Hematopoietic multipotent progenitor cell treated with erythropoietin and hydrocortisone succinate and interleukin-3 and kit ligand, for 8 days (in vitro differentiated cells): ENCODE measurements at regions not wholly inside any gene's neighbourhood (a gene's known extent, or its start where the extent isn't known, plus 50 kb on each side); places are given as distances from the start of the nearest gene placed in this dataset.

Experiments used
- DNase-seq: peaks from one replicate; pipeline ENCODE4 v3.0.0-alpha.2; 2015

GRCh38 chr6:88302769-88303225, 136.7 kb upstream of the CNR1 start:
- DNase-seq = no peak

- peak; percentile 65 for DNase-seq
These were observed 136.0 kb upstream of the CNR1 start for GRCh38 chr6:88301888-88302768.

- no peak for DNase-seq
These were observed 135.1 kb upstream of the CNR1 start for GRCh38 chr6:88301256-88301655.

DNA sequence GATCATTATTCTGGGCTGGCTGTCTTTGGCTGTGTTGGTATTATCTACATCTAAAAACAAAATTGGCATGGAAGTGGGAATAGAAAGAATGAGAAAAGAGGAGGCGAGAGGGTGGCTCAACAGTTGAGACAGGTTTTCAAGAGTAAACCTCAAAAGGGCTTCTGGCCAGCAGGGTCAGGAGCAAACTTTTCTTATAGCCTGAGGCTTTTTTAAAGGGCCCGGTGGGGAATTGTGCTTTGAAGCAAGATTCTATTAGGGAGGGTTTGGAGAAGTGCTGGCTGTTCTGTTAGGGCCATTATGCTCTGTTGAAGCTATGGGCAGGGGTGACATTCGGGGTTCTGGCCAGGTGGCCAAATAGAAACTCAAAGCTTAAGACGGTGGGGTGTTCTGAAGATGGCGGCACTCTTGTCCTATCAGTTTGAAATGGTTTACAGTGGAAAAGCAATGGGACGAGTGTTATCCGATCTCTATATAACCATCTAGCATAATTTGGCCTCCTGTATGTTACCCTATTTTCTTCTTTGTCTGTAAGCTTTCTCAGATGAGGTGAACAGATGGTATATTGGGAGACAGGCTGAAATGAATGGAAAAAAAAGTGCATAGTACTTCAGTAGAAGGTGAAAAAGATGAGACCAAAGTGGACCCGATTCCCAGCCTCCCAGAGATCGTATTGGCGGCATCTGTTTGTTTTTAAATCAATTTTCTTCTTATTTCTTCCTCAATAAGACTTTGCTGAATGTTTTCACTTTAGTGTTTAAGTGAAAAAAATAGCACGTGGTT, 132.1 kb upstream of the CNR1 start:
- no peak for DNase-seq

- no peak for DNase-seq
These were observed 130.5 kb upstream of the CNR1 start for GRCh38 chr6:88296694-88297093.

GRCh38 chr6:88295663-88296062, 129.5 kb upstream of the CNR1 start:
- no peak for DNase-seq

DNA sequence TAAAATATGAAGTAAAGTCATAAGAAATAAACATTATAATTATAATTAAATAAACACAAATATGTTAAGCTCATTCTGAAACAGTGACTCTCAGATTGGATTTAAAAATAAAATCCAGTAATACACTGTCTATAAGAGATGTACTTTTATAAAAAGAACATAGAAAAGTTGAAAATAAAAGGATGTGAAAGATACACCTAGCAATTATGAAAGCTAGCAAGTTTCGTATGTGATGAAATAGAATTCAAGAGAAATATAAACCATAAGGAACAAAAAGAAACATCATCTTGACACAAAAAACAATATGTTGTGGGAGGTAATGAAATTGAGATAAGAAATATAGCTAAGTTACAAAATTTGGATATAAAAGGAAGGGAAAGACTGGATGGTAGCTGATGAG, 128.6 kb upstream of the CNR1 start:
- no peak for DNase-seq

DNA sequence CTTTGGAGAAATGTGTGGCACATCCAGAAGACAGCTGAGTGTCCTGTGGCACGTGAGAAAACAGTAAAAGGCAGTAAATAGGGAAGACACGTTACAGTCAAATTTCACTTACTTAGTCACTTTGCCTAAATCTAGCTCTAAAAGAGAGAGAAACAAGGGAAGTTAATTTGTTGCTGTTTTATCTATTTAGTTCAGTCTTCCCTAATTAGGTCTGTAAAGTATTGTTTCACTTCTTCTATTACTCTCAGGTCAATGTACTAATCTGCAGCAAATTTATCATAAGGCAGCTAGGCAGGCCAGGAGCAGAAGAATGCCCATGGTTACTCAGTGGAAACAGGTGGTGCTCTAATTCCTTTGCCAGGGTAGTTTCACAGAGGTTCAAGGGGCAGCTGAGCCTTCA, 124.3 kb upstream of the CNR1 start:
- DNase-seq = no peak

- DNase-seq = no peak
These were observed 121.5 kb upstream of the CNR1 start for GRCh38 chr6:88287696-88288095.

- no peak for DNase-seq
These were observed 110.2 kb upstream of the CNR1 start for GRCh38 chr6:88276331-88276730.

GRCh38 chr6:88268508-88268907, 102.4 kb upstream of the CNR1 start:
- no peak for DNase-seq

DNA sequence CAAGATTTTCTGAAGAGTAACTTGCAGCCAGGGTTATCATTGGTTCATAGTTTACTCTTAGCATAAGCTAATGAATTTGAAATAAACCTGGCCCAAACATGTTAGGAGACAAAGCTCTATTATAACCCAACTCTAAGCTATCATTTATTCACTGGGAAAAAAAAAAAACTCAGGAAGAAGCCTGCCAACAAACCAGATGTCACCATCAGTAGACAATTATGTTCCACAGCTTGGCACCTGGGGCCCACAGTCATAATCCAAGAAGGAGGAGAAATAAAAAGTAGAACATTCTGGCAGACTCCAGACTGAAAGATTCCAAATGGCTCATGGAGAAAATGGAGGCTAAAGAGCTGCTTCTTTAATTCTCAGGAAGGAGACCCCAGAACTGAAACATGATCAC, 100.0 kb upstream of the CNR1 start:
- no peak for DNase-seq

DNA sequence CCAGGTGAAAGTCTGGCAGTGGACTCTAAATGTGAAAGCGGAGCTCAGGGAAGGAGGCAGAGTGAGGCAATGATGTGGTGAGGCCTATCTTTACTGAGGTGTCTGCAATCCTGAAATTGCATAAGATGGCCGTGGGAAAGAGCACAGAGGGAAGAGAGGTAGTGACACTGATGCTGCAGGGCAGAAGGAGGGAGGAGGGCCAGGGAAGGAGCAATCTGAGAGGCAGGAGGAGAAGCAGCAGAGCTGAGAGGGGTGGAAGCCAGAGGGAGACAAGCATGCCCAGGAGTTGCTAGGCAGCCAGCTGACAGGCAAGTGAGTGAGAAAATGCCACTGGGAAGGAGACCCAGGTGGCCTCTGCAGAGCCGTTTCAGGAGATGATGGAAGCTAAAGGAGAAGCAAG, 97.4 kb upstream of the CNR1 start:
- DNase-seq = no peak

- no peak for DNase-seq
These were observed 96.2 kb upstream of the CNR1 start for GRCh38 chr6:88262332-88262731.

GRCh38 chr6:88251301-88251700, 85.2 kb upstream of the CNR1 start:
- no peak for DNase-seq

DNA sequence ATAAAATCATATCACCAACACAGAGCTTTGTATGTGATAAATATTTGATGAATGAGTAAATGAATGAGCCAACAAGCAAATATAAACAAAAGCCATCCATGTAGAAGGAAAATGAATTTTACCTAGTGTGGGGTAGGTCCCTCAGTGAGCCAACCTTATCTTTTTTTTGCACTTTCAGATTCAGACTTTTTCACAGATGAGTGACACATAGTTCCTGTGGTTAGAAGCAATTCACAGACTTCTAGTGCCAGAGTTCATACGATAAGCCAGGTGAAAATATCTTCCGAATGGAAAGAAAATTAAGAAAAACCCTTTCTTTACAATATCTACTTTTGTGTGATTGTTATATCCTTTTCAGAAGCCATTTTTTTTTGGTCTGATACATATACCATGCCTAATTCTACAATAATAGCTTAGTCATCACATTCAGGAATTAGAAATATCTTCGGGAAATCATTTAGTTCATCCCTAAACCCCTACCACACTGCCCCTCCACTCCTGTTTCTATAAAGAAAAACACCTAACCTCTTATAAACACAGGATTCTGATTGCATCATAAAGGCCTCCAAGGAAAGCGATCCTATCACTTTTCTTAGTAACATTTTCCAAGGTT, 82.7 kb upstream of the CNR1 start:
- DNase-seq = peak; percentile 8

DNA sequence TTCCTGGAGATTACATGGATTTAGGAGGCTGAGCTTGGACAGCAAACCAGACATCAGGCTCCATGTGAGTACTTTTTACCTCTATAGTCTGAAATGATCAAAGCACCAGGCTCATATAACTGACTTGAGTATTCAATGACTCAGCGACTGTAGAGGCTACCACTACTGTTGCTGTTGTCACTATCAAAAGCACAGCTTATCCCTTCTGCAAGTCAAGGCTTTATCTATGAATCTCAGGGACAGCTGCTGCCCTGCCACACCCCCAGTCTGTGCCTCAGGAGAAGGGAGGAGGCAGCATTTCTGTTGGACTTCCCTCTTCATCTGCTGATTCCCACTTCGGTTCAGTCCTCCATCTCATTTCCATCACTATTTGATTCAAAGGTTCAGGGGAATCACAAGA, 80.5 kb upstream of the CNR1 start:
- peak; percentile 67 for DNase-seq

DNA sequence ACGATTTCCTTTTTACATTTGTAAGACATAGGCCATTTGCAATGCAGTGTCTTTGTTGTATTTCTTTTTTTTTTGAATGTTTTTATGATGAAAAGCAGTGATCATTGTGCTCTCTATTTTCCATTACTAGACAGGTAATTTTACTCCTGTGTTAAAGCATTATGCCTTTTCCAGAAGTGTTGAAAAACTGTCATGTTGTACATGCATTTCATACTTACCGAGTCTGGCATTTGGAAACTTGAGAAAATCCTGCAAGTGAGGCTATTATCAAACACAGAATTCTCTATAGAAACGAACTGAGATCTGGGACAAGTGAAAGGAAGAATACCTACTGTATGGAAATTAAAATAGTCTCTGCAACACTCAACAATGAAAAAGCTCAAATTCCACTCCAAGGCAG, 78.6 kb upstream of the CNR1 start:
- no peak for DNase-seq

DNA sequence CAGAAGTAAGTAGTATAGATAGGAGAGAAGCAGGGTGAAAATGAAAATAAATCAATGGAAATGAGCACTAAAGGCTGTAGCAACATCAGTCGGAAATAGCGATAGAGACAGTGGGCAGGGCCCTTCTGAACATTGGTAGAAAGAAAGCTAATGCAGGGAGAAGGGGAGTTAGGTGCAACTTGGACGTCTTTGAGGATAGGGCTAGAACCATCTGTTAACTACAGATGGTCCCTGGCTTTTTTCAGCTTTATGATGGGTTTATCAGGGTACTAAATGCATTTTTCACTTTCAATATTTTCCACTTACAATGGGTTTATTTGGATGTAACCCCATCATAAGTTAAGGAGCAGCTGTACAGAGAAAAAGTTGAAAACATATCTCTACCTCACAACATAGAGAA, 72.8 kb upstream of the CNR1 start:
- DNase-seq = no peak

GRCh38 chr6:88238065-88238464, 71.9 kb upstream of the CNR1 start:
- peak; percentile 6 for DNase-seq

- DNase-seq = no peak
These were observed 70.6 kb upstream of the CNR1 start for GRCh38 chr6:88236612-88237360.

DNA sequence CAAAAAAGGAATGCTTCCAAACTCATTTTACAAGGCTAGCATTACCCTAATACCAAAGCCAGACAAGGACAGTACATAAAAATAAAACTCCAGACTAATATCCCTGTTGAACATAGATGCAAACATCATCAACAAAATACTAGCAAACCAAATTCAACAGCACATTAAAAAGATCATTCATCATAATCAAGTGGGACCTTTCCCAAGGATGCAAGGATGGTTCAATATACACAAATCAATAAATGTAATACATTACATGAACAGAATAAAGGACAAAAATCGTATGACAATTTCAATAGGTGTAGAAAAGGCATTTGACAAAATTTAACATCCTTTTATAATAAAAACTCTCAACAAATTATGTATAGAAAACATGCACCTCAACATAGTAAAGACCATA, 66.6 kb upstream of the CNR1 start:
- DNase-seq = no peak

GRCh38 chr6:88223298-88223697, 57.2 kb upstream of the CNR1 start:
- DNase-seq = no peak
